HG03066 (cell line): ENCODE measurements at regions not wholly inside any gene's neighbourhood (a gene's known extent, or its start where the extent isn't known, plus 50 kb on each side); places are given as distances from the start of the nearest gene placed in this dataset.
"Not testable (repeated sequence)": the region's sequence is repeated elsewhere in the genome, so short reads cannot be mapped to it uniquely, and the experiment has no call there.

Source experiments
- ATAC-seq: cut with Tn5 transposase; IDR thresholded peaks from one replicate; pipeline ENCODE4 v1.9.1; 2021; ENCODE audit warnings: low read depth; ENCODE audit not compliant: unreplicated experiment

- ATAC-seq: no peak
These were observed 159.5 kb upstream of the OLIG3 start for GRCh38 chr6:137653706-137654059.

GRCh38 chr6:137654365-137654981 lies 160.3 kb upstream of the OLIG3 start:
- ATAC-seq: no peak

- no peak for ATAC-seq
These were observed 161.1 kb upstream of the OLIG3 start for GRCh38 chr6:137655291-137655690.

GRCh38 chr6:137656735-137657134 lies 162.5 kb upstream of the OLIG3 start:
- no peak for ATAC-seq

GRCh38 chr6:137657351-137657911 lies 163.2 kb upstream of the OLIG3 start:
- no peak for ATAC-seq

- no peak for ATAC-seq
These were observed 164.1 kb upstream of the OLIG3 start for GRCh38 chr6:137658287-137658686.

- no peak for ATAC-seq
These were observed 165.7 kb upstream of the OLIG3 start for GRCh38 chr6:137659871-137660270.

- ATAC-seq: no peak
These were observed 166.1 kb upstream of the OLIG3 start for GRCh38 chr6:137660296-137660731.

- no peak for ATAC-seq
These were observed 167.4 kb upstream of the OLIG3 start for GRCh38 chr6:137661601-137662000.

GRCh38 chr6:137664183-137664582 lies 170.0 kb upstream of the OLIG3 start:
- ATAC-seq: no peak

GRCh38 chr6:137665342-137665934 lies 171.2 kb upstream of the OLIG3 start:
- ATAC-seq: no peak

- ATAC-seq: no peak
These were observed 172.1 kb upstream of the OLIG3 start for GRCh38 chr6:137666202-137666774.

- ATAC-seq: no peak
These were observed 179.4 kb upstream of the OLIG3 start for GRCh38 chr6:137673603-137674002.

GRCh38 chr6:137676888-137677287 lies 182.7 kb upstream of the OLIG3 start:
- peak; percentile 53 for ATAC-seq

- no peak for ATAC-seq
These were observed 183.5 kb upstream of the OLIG3 start for GRCh38 chr6:137677709-137678108.

- no peak for ATAC-seq
These were observed 184.3 kb upstream of the OLIG3 start for GRCh38 chr6:137678451-137678850.

- no peak for ATAC-seq
These were observed 186.2 kb upstream of the TNFAIP3 start for GRCh38 chr6:137680705-137681346.

- no peak for ATAC-seq
These were observed 185.5 kb upstream of the TNFAIP3 start for GRCh38 chr6:137681445-137682009.

- ATAC-seq: not testable (repeated sequence)
These were observed 184.4 kb upstream of the TNFAIP3 start for GRCh38 chr6:137682658-137683057.

- ATAC-seq: no peak
These were observed 183.1 kb upstream of the TNFAIP3 start for GRCh38 chr6:137683916-137684315.

- ATAC-seq: no peak
These were observed 181.2 kb upstream of the TNFAIP3 start for GRCh38 chr6:137685798-137686375.
